ENCODE measurements at regions not wholly inside any gene's neighbourhood (a gene's known extent, or its start where the extent isn't known, plus 50 kb on each side); places are given as distances from the start of the nearest gene placed in this dataset.

GRCh38 chr4:4595252-4595651 is 53.4 kb upstream of the STX18 start:
- TF ChIP-seq CTCF (conservative IDR thresholded peaks at IDR 0.05) = peak; percentile 26; the same call in 1 of the 2 replicates
- no peak for TF ChIP-seq EZH2 (IDR thresholded peaks at IDR 0.05; ENCODE audit: low read depth)

Measured in PC-9 (cell line).